ENCODE measurements at regions not wholly inside any gene's neighbourhood (a gene's known extent, or its start where the extent isn't known, plus 50 kb on each side); places are given as distances from the start of the nearest gene placed in this dataset.
A peak's percentile ranks its signal among the peaks of the same experiment; 100 is the strongest.

DNA sequence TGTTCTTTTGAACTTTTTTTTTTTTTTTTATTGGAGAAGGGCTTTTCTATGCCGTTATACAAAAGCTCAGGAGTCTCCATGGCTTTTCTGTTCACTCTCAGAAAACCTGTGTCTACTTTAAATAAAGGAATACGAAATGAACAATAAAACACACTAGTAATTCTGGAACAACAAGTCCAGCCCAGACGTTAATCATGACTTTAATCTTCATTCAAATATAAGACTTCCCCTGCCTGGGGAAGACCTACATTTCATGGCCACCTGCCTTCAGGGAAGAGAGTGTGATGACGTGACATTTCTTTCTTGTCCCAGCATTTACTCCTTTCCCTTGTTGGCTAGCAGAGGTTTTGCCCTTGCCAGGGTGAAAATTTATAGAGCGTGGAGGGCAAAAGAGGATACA is 564.5 kb downstream of the PDCD6IP start:
- no peak for TF ChIP-seq ZFX (IDR thresholded peaks at IDR 0.05)
- no peak overlapping the region for H3K27ac ChIP-seq

DNA sequence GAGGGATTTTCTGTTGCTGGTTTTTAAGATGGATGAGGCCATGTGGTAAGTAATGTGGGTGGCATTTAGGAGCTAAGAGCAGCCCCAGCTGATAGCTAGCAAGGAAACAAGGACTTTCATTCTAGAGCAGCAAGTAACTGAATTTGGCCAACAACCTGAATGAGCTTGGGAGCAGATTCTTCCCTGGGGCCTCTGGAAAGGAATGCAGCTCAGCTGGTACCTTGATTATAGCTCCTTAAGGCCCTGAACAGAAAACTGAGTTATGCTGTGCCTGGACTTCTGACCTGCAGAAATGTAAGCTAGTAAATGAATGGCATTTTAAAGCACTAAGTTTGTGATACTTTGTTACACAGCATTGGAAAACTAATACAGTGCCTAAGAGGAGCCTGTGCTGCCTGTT is 565.5 kb downstream of the PDCD6IP start:
- TF ChIP-seq, protein P1, sequence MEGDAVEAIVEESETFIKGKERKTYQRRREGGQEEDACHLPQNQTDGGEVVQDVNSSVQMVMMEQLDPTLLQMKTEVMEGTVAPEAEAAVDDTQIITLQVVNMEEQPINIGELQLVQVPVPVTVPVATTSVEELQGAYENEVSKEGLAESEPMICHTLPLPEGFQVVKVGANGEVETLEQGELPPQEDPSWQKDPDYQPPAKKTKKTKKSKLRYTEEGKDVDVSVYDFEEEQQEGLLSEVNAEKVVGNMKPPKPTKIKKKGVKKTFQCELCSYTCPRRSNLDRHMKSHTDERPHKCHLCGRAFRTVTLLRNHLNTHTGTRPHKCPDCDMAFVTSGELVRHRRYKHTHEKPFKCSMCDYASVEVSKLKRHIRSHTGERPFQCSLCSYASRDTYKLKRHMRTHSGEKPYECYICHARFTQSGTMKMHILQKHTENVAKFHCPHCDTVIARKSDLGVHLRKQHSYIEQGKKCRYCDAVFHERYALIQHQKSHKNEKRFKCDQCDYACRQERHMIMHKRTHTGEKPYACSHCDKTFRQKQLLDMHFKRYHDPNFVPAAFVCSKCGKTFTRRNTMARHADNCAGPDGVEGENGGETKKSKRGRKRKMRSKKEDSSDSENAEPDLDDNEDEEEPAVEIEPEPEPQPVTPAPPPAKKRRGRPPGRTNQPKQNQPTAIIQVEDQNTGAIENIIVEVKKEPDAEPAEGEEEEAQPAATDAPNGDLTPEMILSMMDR (conservative IDR thresholded peaks at IDR 0.05) = no peak
- TF ChIP-seq ZFX (IDR thresholded peaks at IDR 0.05) = no peak

DNA sequence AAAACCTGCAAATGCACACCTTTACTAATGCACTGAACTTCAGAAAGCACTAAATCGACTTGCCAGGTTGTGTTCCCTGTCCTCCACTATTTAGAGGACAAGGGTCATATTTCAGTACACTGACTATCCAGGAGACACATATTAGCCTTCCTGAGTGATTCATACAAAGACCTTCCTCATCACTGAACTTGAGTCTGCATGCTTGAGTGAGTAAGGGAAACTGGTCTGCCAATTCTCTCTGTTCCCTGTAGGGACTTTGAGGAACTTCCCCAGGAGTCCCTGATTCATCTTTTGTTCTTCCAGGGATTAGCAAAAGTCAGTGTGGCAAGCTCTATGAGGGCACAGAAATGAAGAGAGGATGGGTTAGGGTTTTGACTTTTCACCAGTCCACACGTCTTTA is 565.9 kb downstream of the PDCD6IP start:
- TF ChIP-seq, protein P1 (conservative IDR thresholded peaks at IDR 0.05) = no peak
- no peak for TF ChIP-seq ZFX (IDR thresholded peaks at IDR 0.05)
- no peak overlapping the region for H3K27ac ChIP-seq

More for the DNA sequence above, 565.5 kb downstream of the PDCD6IP start:
- H3K27ac ChIP-seq = no peak overlapping the region

DNA sequence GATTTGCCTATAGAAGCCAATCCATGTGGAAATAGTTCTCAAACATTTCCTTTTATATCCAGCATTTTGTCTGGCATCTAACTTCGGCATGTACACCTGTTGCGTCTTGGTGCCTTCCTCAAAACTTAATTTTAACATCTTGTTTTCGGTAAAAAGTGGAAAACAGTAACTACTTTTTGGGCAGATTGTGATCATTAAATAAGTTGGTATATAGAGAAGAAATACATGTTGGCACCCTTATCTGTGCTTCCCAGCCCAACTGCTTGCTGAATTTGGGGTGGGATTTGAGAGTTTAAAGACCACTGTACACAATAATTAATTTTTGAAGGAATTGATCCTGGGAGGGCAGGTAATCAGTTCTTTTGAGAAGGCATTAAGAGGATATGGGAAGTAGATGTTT is 566.8 kb downstream of the PDCD6IP start:
- no peak overlapping the region for H3K27ac ChIP-seq
- TF ChIP-seq, protein P1 (conservative IDR thresholded peaks at IDR 0.05) = no peak
- no peak for TF ChIP-seq ZFX (IDR thresholded peaks at IDR 0.05)

DNA sequence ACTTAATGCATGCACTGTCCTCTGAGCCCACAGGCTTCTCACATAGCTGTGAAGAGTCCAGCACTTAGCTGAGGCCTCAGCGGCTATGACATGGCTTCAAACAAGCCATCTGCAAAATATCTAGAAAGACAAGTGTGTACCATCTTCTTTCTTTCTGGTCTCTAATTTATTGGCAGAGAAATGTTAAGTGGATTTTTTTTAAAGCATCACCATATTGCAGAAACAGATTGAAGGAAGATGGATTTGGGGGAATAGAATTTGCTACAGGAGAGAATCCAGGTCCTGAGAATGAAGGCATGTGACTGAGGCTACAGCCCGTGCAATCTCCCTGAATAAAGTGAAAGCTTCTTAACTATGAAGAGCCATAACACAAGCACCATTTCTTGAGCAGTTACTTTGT is 567.3 kb downstream of the PDCD6IP start:
- TF ChIP-seq, protein P1 (conservative IDR thresholded peaks at IDR 0.05) = no peak
- no peak for TF ChIP-seq ZFX (IDR thresholded peaks at IDR 0.05)
- H3K27ac ChIP-seq = no peak overlapping the region

DNA sequence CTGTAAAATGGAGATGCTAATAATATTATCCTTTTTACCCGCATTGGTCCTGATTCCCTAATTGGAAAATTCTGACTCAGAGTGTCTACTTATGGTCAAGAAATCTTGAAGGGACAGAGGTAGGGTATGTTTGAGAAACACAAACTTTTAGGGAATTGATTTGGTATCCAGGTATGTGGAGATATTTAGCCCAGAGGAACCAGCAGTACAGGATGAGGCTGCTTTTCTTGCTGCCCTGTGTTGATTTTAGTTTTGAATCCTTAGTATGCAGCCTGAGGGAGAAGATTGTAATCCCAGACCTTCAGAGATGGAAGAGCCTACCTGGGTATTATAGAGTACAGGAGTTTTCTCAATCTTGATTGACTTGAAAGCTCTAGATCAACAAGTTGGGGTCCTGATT is 569.1 kb downstream of the PDCD6IP start:
- no peak overlapping the region for H3K27ac ChIP-seq
- TF ChIP-seq, protein P1 (conservative IDR thresholded peaks at IDR 0.05) = no peak

DNA sequence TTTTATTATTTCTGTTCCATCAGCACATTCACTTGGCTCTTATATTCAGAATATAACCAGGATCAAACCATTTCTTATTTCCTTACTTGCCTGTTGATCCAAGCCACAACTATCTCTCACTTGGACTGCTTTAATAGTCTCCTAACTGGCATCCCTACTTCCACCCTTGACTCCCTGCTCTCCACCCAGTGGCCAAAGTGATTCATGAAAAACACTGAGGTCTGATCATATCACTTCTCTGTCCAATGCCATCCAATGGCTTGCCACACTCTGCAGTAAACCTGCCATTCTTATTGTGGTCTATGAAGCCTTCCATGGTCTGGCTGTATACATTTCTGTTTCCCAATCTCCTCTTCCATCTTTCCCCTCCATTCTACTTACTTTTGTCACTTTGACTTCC is 576.1 kb downstream of the PDCD6IP start:
- no peak overlapping the region for H3K27ac ChIP-seq
- TF ChIP-seq, protein P1 (conservative IDR thresholded peaks at IDR 0.05) = peak; percentile 14
- TF ChIP-seq ZFX (IDR thresholded peaks at IDR 0.05) = no peak

DNA sequence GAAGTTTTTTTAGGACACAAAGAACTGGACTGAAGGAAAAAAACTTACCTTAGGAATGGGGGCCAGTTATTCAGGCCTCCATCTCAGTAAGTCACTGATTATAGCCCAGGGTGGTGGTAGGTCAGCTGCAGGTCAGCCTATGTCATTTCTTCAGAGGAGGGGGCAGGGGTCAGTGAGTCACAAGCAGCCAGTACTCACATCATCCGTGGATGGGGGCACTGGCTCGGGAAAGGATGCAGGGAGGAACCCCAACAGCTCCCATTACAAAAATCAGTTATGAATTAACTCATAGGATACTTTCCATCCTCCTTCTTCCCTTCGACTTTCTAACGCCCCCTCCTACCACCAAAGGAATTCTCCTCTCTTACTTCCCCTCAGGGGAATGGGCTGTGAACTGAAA is 578.3 kb downstream of the PDCD6IP start:
- TF ChIP-seq ZFX (IDR thresholded peaks at IDR 0.05) = no peak
- TF ChIP-seq, protein P1 (conservative IDR thresholded peaks at IDR 0.05) = no peak
- no peak overlapping the region for H3K27ac ChIP-seq
